ENCODE measurements at regions not wholly inside any gene's neighbourhood (a gene's known extent, or its start where the extent isn't known, plus 50 kb on each side); places are given as distances from the start of the nearest gene placed in this dataset.

DNA sequence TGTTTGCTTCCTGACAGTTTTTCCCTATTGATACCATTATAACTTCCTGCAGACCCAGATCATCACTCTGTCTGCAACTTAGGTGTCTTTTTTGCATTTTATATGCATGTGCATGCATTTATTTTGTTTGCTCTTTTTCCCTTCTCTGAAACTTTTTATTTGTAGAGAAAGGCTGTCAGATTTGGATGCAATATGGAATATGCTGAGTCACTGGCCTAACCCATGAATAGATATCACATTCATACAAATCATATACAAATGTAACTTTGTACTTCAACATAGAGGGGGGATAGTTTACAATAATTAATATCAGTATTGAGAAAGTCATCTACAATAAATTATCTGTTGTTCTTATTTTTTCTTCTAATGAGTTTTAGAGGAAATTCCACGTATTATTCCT lies 1465.0 kb downstream of the EFNB2 start:
- H3K4me3 ChIP-seq (ENCODE audit: low read length in 2 of 2) = no peak overlapping the region

DNA sequence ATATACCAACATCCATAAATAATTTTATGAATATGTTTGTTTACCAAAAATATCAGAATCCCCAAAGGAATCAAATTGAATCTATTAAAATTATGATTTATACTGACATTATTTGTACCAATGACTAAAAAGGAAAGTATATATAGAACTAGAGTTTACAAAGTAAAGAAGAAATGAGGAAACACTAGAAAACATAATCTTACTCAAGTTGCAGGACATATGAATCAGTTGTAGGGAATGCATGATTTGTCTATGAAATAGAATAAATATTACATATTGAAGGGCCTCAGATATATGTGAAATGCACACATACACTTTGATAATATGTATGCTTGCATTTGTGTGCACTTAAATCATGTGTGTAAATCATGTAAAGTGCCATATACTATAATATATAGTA lies 1466.4 kb downstream of the EFNB2 start:
- no peaks in the 10 kb centered on the region for H3K36me3 ChIP-seq (ENCODE audit: control insufficient read depth in 2 of 2, insufficient read depth in 2 of 2, low read length in 2 of 2)
- no peak overlapping the region for H3K9ac ChIP-seq (ENCODE audit: low read length in 2 of 2)
- no peak overlapping the region for H3K27ac ChIP-seq (ENCODE audit: low read length)
- no peaks in the 10 kb centered on the region for H3K4me1 ChIP-seq (ENCODE audit: control insufficient read depth, insufficient read depth, low read length)
- H3K27me3 ChIP-seq (ENCODE audit: control insufficient read depth in 1 of 2, insufficient read depth in 2 of 2, low read length in 2 of 2) = no peaks in the 10 kb centered on the region
- H3K9me3 ChIP-seq (ENCODE audit: control insufficient read depth in 2 of 2, low read length in 2 of 2) = peaks cover 0 to 2% of the 10 kb centered on the region in 2 donors
- no peak overlapping the region for H3K4me3 ChIP-seq (ENCODE audit: low read length in 2 of 2)

More for the DNA sequence above, 1465.0 kb downstream of the EFNB2 start:
- H3K4me1 ChIP-seq (ENCODE audit: control insufficient read depth, insufficient read depth, low read length) = no peaks in the 10 kb centered on the region
- H3K27ac ChIP-seq (ENCODE audit: low read length) = no peak overlapping the region
- H3K9ac ChIP-seq (ENCODE audit: low read length in 2 of 2) = no peak overlapping the region
- no peaks in the 10 kb centered on the region for H3K9me3 ChIP-seq (ENCODE audit: control insufficient read depth in 2 of 2, low read length in 2 of 2)
- H3K36me3 ChIP-seq (ENCODE audit: control insufficient read depth in 2 of 2, insufficient read depth in 2 of 2, low read length in 2 of 2) = no peaks in the 10 kb centered on the region
- H3K27me3 ChIP-seq (ENCODE audit: control insufficient read depth in 1 of 2, insufficient read depth in 2 of 2, low read length in 2 of 2) = no peaks in the 10 kb centered on the region

GRCh38 chr13:105063676-105064075 lies 1471.8 kb downstream of the EFNB2 start:
- H3K9ac ChIP-seq (ENCODE audit: low read length in 2 of 2) = no peak overlapping the region
- H3K27ac ChIP-seq (ENCODE audit: low read length) = no peak overlapping the region
- no peak overlapping the region for H3K4me3 ChIP-seq (ENCODE audit: low read length in 2 of 2)
- no peaks in the 10 kb centered on the region for H3K36me3 ChIP-seq (ENCODE audit: control insufficient read depth in 2 of 2, insufficient read depth in 2 of 2, low read length in 2 of 2)
- no peaks in the 10 kb centered on the region for H3K4me1 ChIP-seq (ENCODE audit: control insufficient read depth, insufficient read depth, low read length)
- H3K27me3 ChIP-seq (ENCODE audit: control insufficient read depth in 1 of 2, insufficient read depth in 2 of 2, low read length in 2 of 2) = no peaks in the 10 kb centered on the region
- peaks cover 0 to 2% of the 10 kb centered on the region in 2 donors for H3K9me3 ChIP-seq (ENCODE audit: control insufficient read depth in 2 of 2, low read length in 2 of 2)

- Histone ChIP-seq H3K27me3 (ENCODE audit: control insufficient read depth in 1 of 2, insufficient read depth in 2 of 2, low read length in 2 of 2) (no peaks in the 10 kb centered on the region), H3K9me3 (ENCODE audit: control insufficient read depth in 2 of 2, low read length in 2 of 2) (peaks cover 0 to 2% of the 10 kb centered on the region in 2 donors)
Measured at GRCh38 chr13:105059786-105060185, 1475.7 kb downstream of the EFNB2 start.

DNA sequence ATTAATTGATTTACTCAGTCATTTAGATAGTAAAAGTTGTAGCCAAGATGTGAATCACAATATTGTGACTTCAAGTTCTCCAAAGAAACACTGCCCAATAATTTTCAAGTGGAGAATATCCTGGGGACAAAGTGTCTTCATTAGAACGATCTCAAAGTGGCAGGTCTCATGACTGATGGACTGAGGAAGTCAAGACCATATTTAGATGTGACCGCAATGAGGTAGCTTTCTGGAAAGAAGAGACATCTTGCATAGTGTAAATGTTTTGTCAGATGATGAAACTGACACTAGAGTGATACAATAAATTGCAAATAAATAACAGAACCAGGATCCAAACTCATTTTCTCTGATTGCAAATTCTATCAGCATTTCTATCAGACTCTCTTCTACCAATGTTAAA lies 1476.9 kb downstream of the EFNB2 start:
- Histone ChIP-seq H3K36me3 (ENCODE audit: control insufficient read depth in 2 of 2, insufficient read depth in 2 of 2, low read length in 2 of 2) (no peaks in the 10 kb centered on the region), H3K27me3 (ENCODE audit: control insufficient read depth in 1 of 2, insufficient read depth in 2 of 2, low read length in 2 of 2) (no peaks in the 10 kb centered on the region), H3K9ac (ENCODE audit: low read length in 2 of 2) (no peak overlapping the region), H3K4me3 (ENCODE audit: low read length in 2 of 2) (no peak overlapping the region), H3K9me3 (ENCODE audit: control insufficient read depth in 2 of 2, low read length in 2 of 2) (no peaks in the 10 kb centered on the region), H3K27ac (ENCODE audit: low read length) (no peak overlapping the region), H3K4me1 (ENCODE audit: control insufficient read depth, insufficient read depth, low read length) (no peaks in the 10 kb centered on the region)

More at GRCh38 chr13:105059786-105060185, 1475.7 kb downstream of the EFNB2 start:
- Histone ChIP-seq H3K36me3 (ENCODE audit: control insufficient read depth in 2 of 2, insufficient read depth in 2 of 2, low read length in 2 of 2) (no peaks in the 10 kb centered on the region), H3K4me3 (ENCODE audit: low read length in 2 of 2) (no peak overlapping the region), H3K9ac (ENCODE audit: low read length in 2 of 2) (no peak overlapping the region), H3K27ac (ENCODE audit: low read length) (no peak overlapping the region), H3K4me1 (ENCODE audit: control insufficient read depth, insufficient read depth, low read length) (no peaks in the 10 kb centered on the region)

- H3K9me3 ChIP-seq (ENCODE audit: control insufficient read depth in 2 of 2, low read length in 2 of 2) = no peaks in the 10 kb centered on the region
- no peaks in the 10 kb centered on the region for H3K4me1 ChIP-seq (ENCODE audit: control insufficient read depth, insufficient read depth, low read length)
- no peak overlapping the region for H3K27ac ChIP-seq (ENCODE audit: low read length)
- H3K36me3 ChIP-seq (ENCODE audit: control insufficient read depth in 2 of 2, insufficient read depth in 2 of 2, low read length in 2 of 2) = no peaks in the 10 kb centered on the region
- H3K27me3 ChIP-seq (ENCODE audit: control insufficient read depth in 1 of 2, insufficient read depth in 2 of 2, low read length in 2 of 2) = no peaks in the 10 kb centered on the region
- no peak overlapping the region for H3K4me3 ChIP-seq (ENCODE audit: low read length in 2 of 2)
- no peak overlapping the region for H3K9ac ChIP-seq (ENCODE audit: low read length in 2 of 2)
Measured at GRCh38 chr13:105052711-105053110, 1482.8 kb downstream of the EFNB2 start.

DNA sequence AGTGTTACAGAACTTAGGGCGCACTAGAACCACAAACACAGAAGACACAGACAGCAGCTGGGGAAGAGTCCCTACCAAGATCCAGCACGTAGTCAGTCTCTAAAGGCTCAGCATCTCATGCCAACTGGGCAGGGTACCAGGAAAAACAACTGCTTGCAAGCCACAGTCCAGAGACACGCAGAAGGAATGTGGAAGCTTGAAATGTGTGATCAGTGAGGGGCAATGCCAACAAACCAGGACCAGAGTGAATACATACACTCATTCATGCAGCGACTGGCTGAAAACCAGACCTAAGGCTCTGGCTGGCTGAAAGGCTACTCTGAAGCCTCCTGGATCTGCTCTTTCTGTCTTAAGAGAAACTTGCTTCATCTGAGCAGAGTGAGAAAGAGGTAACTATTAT lies 1484.8 kb downstream of the EFNB2 start:
- Histone ChIP-seq H3K4me3 (ENCODE audit: low read length in 2 of 2) (no peak overlapping the region), H3K4me1 (ENCODE audit: control insufficient read depth, insufficient read depth, low read length) (no peaks in the 10 kb centered on the region), H3K27ac (ENCODE audit: low read length) (no peak overlapping the region), H3K27me3 (ENCODE audit: control insufficient read depth in 1 of 2, insufficient read depth in 2 of 2, low read length in 2 of 2) (no peaks in the 10 kb centered on the region), H3K9ac (ENCODE audit: low read length in 2 of 2) (no peak overlapping the region), H3K36me3 (ENCODE audit: control insufficient read depth in 2 of 2, insufficient read depth in 2 of 2, low read length in 2 of 2) (no peaks in the 10 kb centered on the region), H3K9me3 (ENCODE audit: control insufficient read depth in 2 of 2, low read length in 2 of 2) (no peaks in the 10 kb centered on the region)

DNA sequence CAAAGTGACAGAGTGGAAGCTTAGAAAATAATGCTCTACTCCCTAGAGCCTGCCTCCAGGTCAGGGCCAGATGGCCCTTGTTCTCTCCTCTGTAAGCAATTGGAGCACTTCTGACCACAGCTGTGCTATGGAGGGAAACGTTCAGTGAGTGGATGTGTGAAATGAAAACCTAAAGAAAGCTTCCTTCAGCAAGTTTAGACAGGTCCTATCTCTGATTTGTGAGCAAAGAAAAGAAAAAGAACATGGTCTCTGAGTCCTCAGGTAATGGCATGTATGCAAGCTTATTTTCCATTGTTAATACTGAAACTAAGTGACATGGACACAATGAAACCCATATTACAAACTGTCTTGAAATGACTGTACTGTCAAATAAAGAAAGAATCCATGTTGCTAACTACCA lies 1486.8 kb downstream of the EFNB2 start:
- H3K27me3 ChIP-seq (ENCODE audit: control insufficient read depth in 1 of 2, insufficient read depth in 2 of 2, low read length in 2 of 2) = no peaks in the 10 kb centered on the region
- no peak overlapping the region for H3K9ac ChIP-seq (ENCODE audit: low read length in 2 of 2)
- H3K4me1 ChIP-seq (ENCODE audit: control insufficient read depth, insufficient read depth, low read length) = no peaks in the 10 kb centered on the region
- no peaks in the 10 kb centered on the region for H3K36me3 ChIP-seq (ENCODE audit: control insufficient read depth in 2 of 2, insufficient read depth in 2 of 2, low read length in 2 of 2)
- no peaks in the 10 kb centered on the region for H3K9me3 ChIP-seq (ENCODE audit: control insufficient read depth in 2 of 2, low read length in 2 of 2)
- no peak overlapping the region for H3K27ac ChIP-seq (ENCODE audit: low read length)
- no peak overlapping the region for H3K4me3 ChIP-seq (ENCODE audit: low read length in 2 of 2)

DNA sequence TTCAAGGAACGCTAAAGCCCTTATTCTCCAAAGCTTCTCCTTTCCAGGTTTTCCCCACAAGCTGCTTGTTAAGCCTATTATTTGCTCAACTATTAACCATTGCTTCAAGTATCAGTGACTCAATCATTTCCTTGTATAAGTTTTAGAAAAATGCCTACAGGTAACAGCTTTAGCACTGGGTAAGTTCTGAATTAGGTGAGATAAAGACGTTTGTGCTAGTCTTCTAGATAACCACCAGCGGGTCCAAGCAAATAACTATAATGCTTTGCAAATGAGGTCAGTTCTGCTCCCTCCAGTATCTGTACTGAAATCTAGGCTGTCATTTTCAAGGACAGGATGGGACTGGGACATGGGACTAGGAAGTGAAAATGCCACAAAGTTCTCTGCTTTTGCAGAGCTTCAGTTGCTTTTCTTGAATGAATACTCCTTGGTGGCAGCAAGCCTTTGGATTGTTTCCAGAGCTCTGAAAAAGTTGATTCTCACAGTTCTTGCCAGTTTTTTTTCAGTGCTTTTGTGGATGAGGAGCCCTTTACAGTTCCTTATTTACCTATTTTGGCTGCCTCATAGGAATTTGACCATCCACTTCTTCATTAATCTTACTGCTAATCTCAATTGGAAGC lies 1487.7 kb downstream of the EFNB2 start:
- no peaks in the 10 kb centered on the region for H3K4me1 ChIP-seq (ENCODE audit: control insufficient read depth, insufficient read depth, low read length)
- no peak overlapping the region for H3K27ac ChIP-seq (ENCODE audit: low read length)
- H3K36me3 ChIP-seq (ENCODE audit: control insufficient read depth in 2 of 2, insufficient read depth in 2 of 2, low read length in 2 of 2) = no peaks in the 10 kb centered on the region
- H3K9ac ChIP-seq (ENCODE audit: low read length in 2 of 2) = no peak overlapping the region
- no peaks in the 10 kb centered on the region for H3K9me3 ChIP-seq (ENCODE audit: control insufficient read depth in 2 of 2, low read length in 2 of 2)
- no peak overlapping the region for H3K4me3 ChIP-seq (ENCODE audit: low read length in 2 of 2)
- H3K27me3 ChIP-seq (ENCODE audit: control insufficient read depth in 1 of 2, insufficient read depth in 2 of 2, low read length in 2 of 2) = no peaks in the 10 kb centered on the region

- no peaks in the 10 kb centered on the region for H3K4me1 ChIP-seq (ENCODE audit: control insufficient read depth, insufficient read depth, low read length)
- H3K9me3 ChIP-seq (ENCODE audit: control insufficient read depth in 2 of 2, low read length in 2 of 2) = no peaks in the 10 kb centered on the region
- H3K27me3 ChIP-seq (ENCODE audit: control insufficient read depth in 1 of 2, insufficient read depth in 2 of 2, low read length in 2 of 2) = no peaks in the 10 kb centered on the region
- no peaks in the 10 kb centered on the region for H3K36me3 ChIP-seq (ENCODE audit: control insufficient read depth in 2 of 2, insufficient read depth in 2 of 2, low read length in 2 of 2)
- no peak overlapping the region for H3K4me3 ChIP-seq (ENCODE audit: low read length in 2 of 2)
- no peak overlapping the region for H3K9ac ChIP-seq (ENCODE audit: low read length in 2 of 2)
- H3K27ac ChIP-seq (ENCODE audit: low read length) = no peak overlapping the region
Measured at GRCh38 chr13:105037110-105037509, 1498.4 kb downstream of the EFNB2 start.

DNA sequence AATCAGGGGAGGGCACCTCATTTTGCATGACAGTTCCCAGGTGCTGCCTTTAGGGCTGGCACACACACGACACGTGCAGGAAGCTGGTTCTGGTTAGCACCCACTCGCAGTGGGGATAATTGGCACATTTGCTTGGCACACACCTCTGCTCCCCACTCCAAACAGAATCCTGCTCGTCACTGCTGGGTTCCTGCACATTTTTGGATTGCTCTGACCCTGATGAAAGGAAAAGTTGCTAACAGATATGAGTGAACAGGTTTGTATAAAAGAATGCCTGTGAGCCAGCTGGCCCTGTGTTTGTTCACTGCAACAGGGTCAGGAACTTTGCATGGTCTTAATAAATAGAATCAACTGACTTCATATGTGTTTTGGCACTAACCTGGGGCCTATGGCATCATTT lies 1500.4 kb downstream of the EFNB2 start:
- Histone ChIP-seq H3K4me3 (ENCODE audit: low read length in 2 of 2) (no peak overlapping the region), H3K27ac (ENCODE audit: low read length) (no peak overlapping the region), H3K9me3 (ENCODE audit: control insufficient read depth in 2 of 2, low read length in 2 of 2) (no peaks in the 10 kb centered on the region), H3K27me3 (ENCODE audit: control insufficient read depth in 1 of 2, insufficient read depth in 2 of 2, low read length in 2 of 2) (no peaks in the 10 kb centered on the region), H3K4me1 (ENCODE audit: control insufficient read depth, insufficient read depth, low read length) (no peaks in the 10 kb centered on the region), H3K36me3 (ENCODE audit: control insufficient read depth in 2 of 2, insufficient read depth in 2 of 2, low read length in 2 of 2) (no peaks in the 10 kb centered on the region), H3K9ac (ENCODE audit: low read length in 2 of 2) (no peak overlapping the region)
